ENCODE measurements at regions not wholly inside any gene's neighbourhood (a gene's known extent, or its start where the extent isn't known, plus 50 kb on each side); places are given as distances from the start of the nearest gene placed in this dataset.

- H3K27me3 Mint-ChIP-seq, result no peaks in the 10 kb centered on the region
- no peak overlapping the region for H3K4me3 Mint-ChIP-seq
- Histone ChIP-seq H3K4me1 (ENCODE audit: control insufficient read depth in 2 of 2, insufficient read depth in 2 of 2, low read length in 2 of 2) (no peaks in the 10 kb centered on the region), H3K27ac (ENCODE audit: low read depth, low read length) (no peak overlapping the region), H3K9me3 (ENCODE audit: control insufficient read depth in 2 of 3, low read length in 3 of 3) (no peaks in the 10 kb centered on the region), H3K4me3 (ENCODE audit: low read length) (no peak overlapping the region), H3K27me3 (ENCODE audit: control insufficient read depth in 2 of 2, insufficient read depth in 2 of 2, low read length in 2 of 2) (no peaks in the 10 kb centered on the region), H3K36me3 (ENCODE audit: control insufficient read depth in 2 of 3, insufficient read depth in 3 of 3, low read length in 3 of 3) (no peaks in the 10 kb centered on the region)
- ATAC-seq (no peak), DNase-seq (no peak)
- POLR2A ChIA-PET, result no interaction called here
- H3K27ac Mint-ChIP-seq, result no peak overlapping the region
- H3K9me3 Mint-ChIP-seq, result peaks cover 0 to 5% (median 0%) of the 10 kb centered on the region in 11 donors
- intact Hi-C loops (cut with micrococcal nuclease), result no loop called here
- H3K4me1 Mint-ChIP-seq, result no peaks in the 10 kb centered on the region
- H3K36me3 Mint-ChIP-seq, result no peaks in the 10 kb centered on the region
- CTCF ChIA-PET, result no interaction called here
Observed at GRCh38 chr21:24948186-24948585, 659.1 kb downstream of the MRPL39 start.

GRCh38 chr21:24945910-24946309 is 661.4 kb downstream of the MRPL39 start:
- Histone ChIP-seq H3K4me3 (ENCODE audit: low read length) (no peak overlapping the region), H3K4me1 (ENCODE audit: control insufficient read depth in 2 of 2, insufficient read depth in 2 of 2, low read length in 2 of 2) (no peaks in the 10 kb centered on the region), H3K27me3 (ENCODE audit: control insufficient read depth in 2 of 2, insufficient read depth in 2 of 2, low read length in 2 of 2) (no peaks in the 10 kb centered on the region), H3K9me3 (ENCODE audit: control insufficient read depth in 2 of 3, low read length in 3 of 3) (no peaks in the 10 kb centered on the region), H3K36me3 (ENCODE audit: control insufficient read depth in 2 of 3, insufficient read depth in 3 of 3, low read length in 3 of 3) (no peaks in the 10 kb centered on the region), H3K27ac (ENCODE audit: low read depth, low read length) (no peak overlapping the region)
- Mint-ChIP-seq H3K9me3 (peaks cover 0 to 8% (median 0%) of the 10 kb centered on the region in 11 donors), H3K4me3 (no peak overlapping the region), H3K27ac (no peak overlapping the region), H3K36me3 (no peaks in the 10 kb centered on the region), H3K27me3 (no peaks in the 10 kb centered on the region), H3K4me1 (no peaks in the 10 kb centered on the region)
- POLR2A ChIA-PET, result no interaction called here
- CTCF ChIA-PET, result no interaction called here
- no peak for ATAC-seq
- intact Hi-C loops (cut with micrococcal nuclease), result no loop called here
- DNase-seq, result no peak

GRCh38 chr21:24941316-24942185 is 665.7 kb downstream of the MRPL39 start:
- DNase-seq (no peak), ATAC-seq (no peak)
- POLR2A ChIA-PET, result no interaction called here
- peaks cover 0 to 4% (median 0%) of the 10 kb centered on the region in 11 donors for H3K9me3 Mint-ChIP-seq
- CTCF ChIA-PET, result no interaction called here
- intact Hi-C loops (cut with micrococcal nuclease), result no loop called here
- H3K27ac Mint-ChIP-seq, result no peak overlapping the region
- Histone ChIP-seq H3K27me3 (ENCODE audit: control insufficient read depth in 2 of 2, insufficient read depth in 2 of 2, low read length in 2 of 2) (no peaks in the 10 kb centered on the region), H3K4me1 (ENCODE audit: control insufficient read depth in 2 of 2, insufficient read depth in 2 of 2, low read length in 2 of 2) (no peaks in the 10 kb centered on the region), H3K27ac (ENCODE audit: low read depth, low read length) (no peak overlapping the region), H3K36me3 (ENCODE audit: control insufficient read depth in 2 of 3, insufficient read depth in 3 of 3, low read length in 3 of 3) (no peaks in the 10 kb centered on the region), H3K4me3 (ENCODE audit: low read length) (no peak overlapping the region), H3K9me3 (ENCODE audit: control insufficient read depth in 2 of 3, low read length in 3 of 3) (no peaks in the 10 kb centered on the region)
- no peaks in the 10 kb centered on the region for H3K4me1 Mint-ChIP-seq
- no peaks in the 10 kb centered on the region for H3K36me3 Mint-ChIP-seq
- no peak overlapping the region for H3K4me3 Mint-ChIP-seq
- no peaks in the 10 kb centered on the region for H3K27me3 Mint-ChIP-seq

- no peak for DNase-seq
- Mint-ChIP-seq H3K4me3 (no peak overlapping the region), H3K36me3 (no peaks in the 10 kb centered on the region), H3K27ac (no peak overlapping the region), H3K4me1 (no peaks in the 10 kb centered on the region), H3K9me3 (peaks cover 0 to 4% (median 0%) of the 10 kb centered on the region in 11 donors), H3K27me3 (no peaks in the 10 kb centered on the region)
- Histone ChIP-seq H3K9me3 (ENCODE audit: control insufficient read depth in 2 of 3, low read length in 3 of 3) (no peaks in the 10 kb centered on the region), H3K27me3 (ENCODE audit: control insufficient read depth in 2 of 2, insufficient read depth in 2 of 2, low read length in 2 of 2) (no peaks in the 10 kb centered on the region), H3K4me1 (ENCODE audit: control insufficient read depth in 2 of 2, insufficient read depth in 2 of 2, low read length in 2 of 2) (no peaks in the 10 kb centered on the region), H3K36me3 (ENCODE audit: control insufficient read depth in 2 of 3, insufficient read depth in 3 of 3, low read length in 3 of 3) (no peaks in the 10 kb centered on the region), H3K27ac (ENCODE audit: low read depth, low read length) (no peak overlapping the region), H3K4me3 (ENCODE audit: low read length) (no peak overlapping the region)
- intact Hi-C loops (cut with micrococcal nuclease), result no loop called here
- CTCF ChIA-PET, result no interaction called here
- POLR2A ChIA-PET, result no interaction called here
- no peak for ATAC-seq
Observed at GRCh38 chr21:24939291-24939690, 668.0 kb downstream of the MRPL39 start.

GRCh38 chr21:24938573-24938972 is 668.7 kb downstream of the MRPL39 start:
- H3K4me1 Mint-ChIP-seq, result no peaks in the 10 kb centered on the region
- ATAC-seq (no peak), DNase-seq (no peak)
- Histone ChIP-seq H3K4me1 (ENCODE audit: control insufficient read depth in 2 of 2, insufficient read depth in 2 of 2, low read length in 2 of 2) (no peaks in the 10 kb centered on the region), H3K27me3 (ENCODE audit: control insufficient read depth in 2 of 2, insufficient read depth in 2 of 2, low read length in 2 of 2) (no peaks in the 10 kb centered on the region), H3K9me3 (ENCODE audit: control insufficient read depth in 2 of 3, low read length in 3 of 3) (no peaks in the 10 kb centered on the region), H3K27ac (ENCODE audit: low read depth, low read length) (no peak overlapping the region), H3K36me3 (ENCODE audit: control insufficient read depth in 2 of 3, insufficient read depth in 3 of 3, low read length in 3 of 3) (no peaks in the 10 kb centered on the region), H3K4me3 (ENCODE audit: low read length) (no peak overlapping the region)
- ChIA-PET POLR2A (no interaction called here), CTCF (no interaction called here)
- H3K27me3 Mint-ChIP-seq, result no peaks in the 10 kb centered on the region
- no peak overlapping the region for H3K27ac Mint-ChIP-seq
- intact Hi-C loops (cut with micrococcal nuclease), result no loop called here
- H3K4me3 Mint-ChIP-seq, result no peak overlapping the region
- peaks cover 0 to 4% (median 0%) of the 10 kb centered on the region in 11 donors for H3K9me3 Mint-ChIP-seq
- H3K36me3 Mint-ChIP-seq, result no peaks in the 10 kb centered on the region

GRCh38 chr21:24935991-24936390 is 671.3 kb downstream of the MRPL39 start:
- Mint-ChIP-seq H3K27me3 (no peaks in the 10 kb centered on the region), H3K4me1 (no peaks in the 10 kb centered on the region), H3K4me3 (no peak overlapping the region), H3K36me3 (no peaks in the 10 kb centered on the region), H3K27ac (no peak overlapping the region), H3K9me3 (peaks cover 0 to 5% (median 0%) of the 10 kb centered on the region in 11 donors)
- DNase-seq (no peak), ATAC-seq (no peak)
- Histone ChIP-seq H3K27me3 (ENCODE audit: control insufficient read depth in 2 of 2, insufficient read depth in 2 of 2, low read length in 2 of 2) (no peaks in the 10 kb centered on the region), H3K4me1 (ENCODE audit: control insufficient read depth in 2 of 2, insufficient read depth in 2 of 2, low read length in 2 of 2) (no peaks in the 10 kb centered on the region), H3K27ac (ENCODE audit: low read depth, low read length) (no peak overlapping the region), H3K4me3 (ENCODE audit: low read length) (no peak overlapping the region), H3K36me3 (ENCODE audit: control insufficient read depth in 2 of 3, insufficient read depth in 3 of 3, low read length in 3 of 3) (no peaks in the 10 kb centered on the region), H3K9me3 (ENCODE audit: control insufficient read depth in 2 of 3, low read length in 3 of 3) (no peaks in the 10 kb centered on the region)
- intact Hi-C loops (cut with micrococcal nuclease), result no loop called here
- ChIA-PET CTCF (no interaction called here), POLR2A (no interaction called here)

GRCh38 chr21:24910591-24910990 is 696.7 kb downstream of the MRPL39 start:
- no peaks in the 10 kb centered on the region for H3K36me3 Mint-ChIP-seq
- ChIA-PET POLR2A (no interaction called here), CTCF (no interaction called here)
- no peak overlapping the region for H3K4me3 Mint-ChIP-seq
- Histone ChIP-seq H3K27ac (ENCODE audit: low read depth, low read length) (no peak overlapping the region), H3K27me3 (ENCODE audit: control insufficient read depth in 2 of 2, insufficient read depth in 2 of 2, low read length in 2 of 2) (no peaks in the 10 kb centered on the region), H3K4me3 (ENCODE audit: low read length) (no peak overlapping the region), H3K4me1 (ENCODE audit: control insufficient read depth in 2 of 2, insufficient read depth in 2 of 2, low read length in 2 of 2) (no peaks in the 10 kb centered on the region), H3K9me3 (ENCODE audit: control insufficient read depth in 2 of 3, low read length in 3 of 3) (no peaks in the 10 kb centered on the region), H3K36me3 (ENCODE audit: control insufficient read depth in 2 of 3, insufficient read depth in 3 of 3, low read length in 3 of 3) (no peaks in the 10 kb centered on the region)
- DNase-seq (no peak), ATAC-seq (no peak)
- intact Hi-C loops (cut with micrococcal nuclease), result no loop called here
- H3K4me1 Mint-ChIP-seq, result no peaks in the 10 kb centered on the region
- no peak overlapping the region for H3K27ac Mint-ChIP-seq
- peaks cover 0 to 4% (median 0%) of the 10 kb centered on the region in 11 donors for H3K9me3 Mint-ChIP-seq
- H3K27me3 Mint-ChIP-seq, result no peaks in the 10 kb centered on the region
